ENCODE measurements at regions not wholly inside any gene's neighbourhood (a gene's known extent, or its start where the extent isn't known, plus 50 kb on each side); places are given as distances from the start of the nearest gene placed in this dataset.

GRCh38 chr21:38613686-38614085 lies 115.4 kb upstream of the ERG start:
- H3K4me3 ChIP-seq (ENCODE audit: low read depth, low read length), result no peak overlapping the region
- TF ChIP-seq, protein P1, sequence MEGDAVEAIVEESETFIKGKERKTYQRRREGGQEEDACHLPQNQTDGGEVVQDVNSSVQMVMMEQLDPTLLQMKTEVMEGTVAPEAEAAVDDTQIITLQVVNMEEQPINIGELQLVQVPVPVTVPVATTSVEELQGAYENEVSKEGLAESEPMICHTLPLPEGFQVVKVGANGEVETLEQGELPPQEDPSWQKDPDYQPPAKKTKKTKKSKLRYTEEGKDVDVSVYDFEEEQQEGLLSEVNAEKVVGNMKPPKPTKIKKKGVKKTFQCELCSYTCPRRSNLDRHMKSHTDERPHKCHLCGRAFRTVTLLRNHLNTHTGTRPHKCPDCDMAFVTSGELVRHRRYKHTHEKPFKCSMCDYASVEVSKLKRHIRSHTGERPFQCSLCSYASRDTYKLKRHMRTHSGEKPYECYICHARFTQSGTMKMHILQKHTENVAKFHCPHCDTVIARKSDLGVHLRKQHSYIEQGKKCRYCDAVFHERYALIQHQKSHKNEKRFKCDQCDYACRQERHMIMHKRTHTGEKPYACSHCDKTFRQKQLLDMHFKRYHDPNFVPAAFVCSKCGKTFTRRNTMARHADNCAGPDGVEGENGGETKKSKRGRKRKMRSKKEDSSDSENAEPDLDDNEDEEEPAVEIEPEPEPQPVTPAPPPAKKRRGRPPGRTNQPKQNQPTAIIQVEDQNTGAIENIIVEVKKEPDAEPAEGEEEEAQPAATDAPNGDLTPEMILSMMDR (IDR thresholded peaks at IDR 0.05; ENCODE audit: low read depth, low read length), result no peak
- CTCF ChIA-PET, result no interaction called here
- H3K27ac ChIP-seq (ENCODE audit: low read depth, low read length), result no peak overlapping the region
- POLR2A ChIA-PET, result no interaction called here
- no peaks in the 10 kb centered on the region; the same call in 1 of the 2 replicates for H3K9me3 ChIP-seq (ENCODE audit: control insufficient read depth, insufficient read depth, low read length)
- DNase-seq (ENCODE audit: low read depth, low spot score), result no peak
- peaks cover 7% of the 10 kb centered on the region for H3K27me3 ChIP-seq (ENCODE audit: control insufficient read depth, insufficient read depth, low read length)

DNA sequence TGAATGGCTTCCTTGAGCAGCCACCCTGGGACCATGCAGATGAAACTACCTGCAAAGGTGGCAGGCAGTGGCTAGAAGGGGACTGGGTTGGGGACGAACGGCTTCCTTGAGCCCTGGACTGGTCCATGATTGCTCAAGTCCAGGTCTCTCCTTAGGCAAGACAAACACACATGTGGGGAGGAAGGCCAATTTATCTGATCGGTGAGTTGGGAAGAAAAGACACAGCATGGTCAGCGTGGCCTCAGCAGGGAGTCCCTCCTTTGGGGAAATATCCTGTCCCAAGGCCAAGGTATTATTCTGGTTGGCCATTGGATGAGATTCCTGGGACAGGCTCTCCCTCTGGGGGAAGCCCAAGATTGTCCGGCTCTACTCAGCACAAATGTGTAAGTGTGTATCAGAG lies 116.3 kb upstream of the ERG start:
- TF ChIP-seq, protein P1 (IDR thresholded peaks at IDR 0.05; ENCODE audit: low read depth, low read length), result no peak
- peaks cover 10% of the 10 kb centered on the region for H3K27me3 ChIP-seq (ENCODE audit: control insufficient read depth, insufficient read depth, low read length)

GRCh38 chr21:38619480-38619879 lies 121.2 kb upstream of the ERG start:
- H3K4me3 ChIP-seq (ENCODE audit: low read depth, low read length), result no peak overlapping the region
- ChIA-PET CTCF (no interaction called here), POLR2A (no interaction called here)
- no peak overlapping the region for H3K27ac ChIP-seq (ENCODE audit: low read depth, low read length)
- peaks cover 10% of the 10 kb centered on the region for H3K27me3 ChIP-seq (ENCODE audit: control insufficient read depth, insufficient read depth, low read length)
- DNase-seq (ENCODE audit: low read depth, low spot score), result no peak
- H3K9me3 ChIP-seq (ENCODE audit: control insufficient read depth, insufficient read depth, low read length), result no peaks in the 10 kb centered on the region; the same call in 1 of the 2 replicates
- TF ChIP-seq, protein P1 (IDR thresholded peaks at IDR 0.05; ENCODE audit: low read depth, low read length), result no peak

More for the DNA sequence above, 116.3 kb upstream of the ERG start:
- DNase-seq (ENCODE audit: low read depth, low spot score), result no peak
- ChIA-PET CTCF (no interaction called here), POLR2A (no interaction called here)
- no peaks in the 10 kb centered on the region; the same call in 1 of the 2 replicates for H3K9me3 ChIP-seq (ENCODE audit: control insufficient read depth, insufficient read depth, low read length)
- no peak overlapping the region for H3K27ac ChIP-seq (ENCODE audit: low read depth, low read length)
- no peak overlapping the region for H3K4me3 ChIP-seq (ENCODE audit: low read depth, low read length)

- TF ChIP-seq, protein P1 (IDR thresholded peaks at IDR 0.05; ENCODE audit: low read depth, low read length), result no peak
- ChIA-PET CTCF (no interaction called here), POLR2A (no interaction called here)
- Histone ChIP-seq H3K27ac (ENCODE audit: low read depth, low read length) (no peak overlapping the region), H3K4me3 (ENCODE audit: low read depth, low read length) (no peak overlapping the region), H3K27me3 (ENCODE audit: control insufficient read depth, insufficient read depth, low read length) (peaks cover 10% of the 10 kb centered on the region), H3K9me3 (ENCODE audit: control insufficient read depth, insufficient read depth, low read length) (no peaks in the 10 kb centered on the region; the same call in 1 of the 2 replicates)
- no peak for DNase-seq (ENCODE audit: low read depth, low spot score)
Measured at GRCh38 chr21:38619992-38620479, 121.8 kb upstream of the ERG start.

GRCh38 chr21:38621132-38621531 lies 122.9 kb upstream of the ERG start:
- POLR2A ChIA-PET, result no interaction called here
- H3K4me3 ChIP-seq (ENCODE audit: low read depth, low read length), result no peak overlapping the region
- H3K27me3 ChIP-seq (ENCODE audit: control insufficient read depth, insufficient read depth, low read length), result peaks cover 10% of the 10 kb centered on the region
- no peaks in the 10 kb centered on the region; the same call in 1 of the 2 replicates for H3K9me3 ChIP-seq (ENCODE audit: control insufficient read depth, insufficient read depth, low read length)
- H3K27ac ChIP-seq (ENCODE audit: low read depth, low read length), result no peak overlapping the region
- TF ChIP-seq, protein P1 (IDR thresholded peaks at IDR 0.05; ENCODE audit: low read depth, low read length), result no peak
- CTCF ChIA-PET, result no interaction called here
- DNase-seq (ENCODE audit: low read depth, low spot score), result no peak

Measured in AG04450 (cell line).